Cerebellar nuclear complex (tissue), 1 donor: ENCODE measurements at regions not wholly inside any gene's neighbourhood (a gene's known extent, or its start where the extent isn't known, plus 50 kb on each side); places are given as distances from the start of the nearest gene placed in this dataset.
"Not testable (repeated sequence)": the region's sequence is repeated elsewhere in the genome, so short reads cannot be mapped to it uniquely, and the experiment has no call there.

Source experiments
- DNase-seq, 2 experiments: peaks; one replicate each; lab custom pipeline; 2025; lab: John Stamatoyannopoulos, UW

DNA sequence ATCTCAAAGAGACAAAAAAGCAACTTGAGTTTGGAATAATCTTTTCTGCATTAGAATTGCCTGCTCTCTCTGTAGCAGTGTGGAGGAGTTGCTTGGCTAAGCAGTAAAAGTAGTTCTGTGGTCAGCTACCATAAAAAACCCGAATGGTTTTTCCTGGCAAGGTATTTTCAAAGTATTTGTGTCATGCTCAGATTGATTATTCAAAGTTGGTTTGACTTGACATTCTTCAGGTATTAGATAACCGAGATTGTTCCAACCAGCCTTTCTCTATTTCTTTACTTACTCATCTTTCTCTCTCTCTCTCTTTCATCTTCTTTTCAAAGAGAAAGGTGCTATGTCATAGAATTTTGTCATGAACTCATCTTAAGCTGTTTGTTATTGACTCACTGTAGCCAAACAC, 404.9 kb downstream of the CPS1 start:
- DNase-seq: no peak

DNA sequence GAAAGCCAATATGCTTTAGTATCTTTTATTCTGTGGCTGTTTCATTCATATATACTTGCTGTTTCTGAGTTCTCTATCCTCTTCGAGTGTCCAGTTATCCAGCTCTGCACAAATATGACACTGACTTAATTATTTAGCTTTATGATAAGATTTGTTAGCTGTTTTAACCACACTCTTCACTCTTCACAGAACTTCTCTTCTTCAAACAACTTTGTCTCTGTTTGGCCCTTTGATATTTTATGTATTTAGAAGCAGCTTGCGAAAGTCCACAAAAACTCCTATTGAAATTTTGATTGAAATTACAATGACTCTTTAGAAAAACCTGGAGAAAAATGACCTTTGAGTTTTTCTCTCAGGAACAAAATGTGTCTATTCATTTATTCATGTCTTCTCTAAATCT, 407.0 kb downstream of the CPS1 start:
- DNase-seq: no peak

DNA sequence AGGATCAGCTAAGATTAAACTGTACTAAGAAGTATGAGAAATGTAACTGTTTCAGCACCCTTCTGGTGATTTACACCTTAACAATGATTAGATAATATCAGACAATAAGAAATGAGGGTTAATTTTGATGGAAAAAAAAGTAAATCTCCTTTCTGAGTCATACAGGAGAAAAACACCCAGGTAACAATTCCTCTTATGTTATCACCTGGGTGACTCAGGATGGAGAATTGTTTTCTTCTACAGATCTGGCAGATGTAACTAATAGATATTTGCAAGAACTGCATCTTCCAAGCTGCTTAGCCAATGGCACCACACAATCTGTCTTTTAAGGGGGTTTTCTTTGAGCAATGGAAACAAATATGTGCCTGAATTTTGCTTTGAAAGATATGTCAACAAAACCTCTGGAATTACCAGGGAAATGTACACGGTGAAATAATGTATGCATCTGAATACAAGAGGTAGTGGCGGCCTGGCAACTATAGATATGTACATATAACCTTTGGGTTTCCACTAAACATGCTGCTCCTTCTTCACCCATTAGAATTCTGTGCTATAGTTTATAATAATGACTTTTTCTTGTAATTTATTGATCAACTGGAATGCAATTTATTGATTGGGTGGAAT, 407.9 kb downstream of the CPS1 start:
- DNase-seq: no peak

DNA sequence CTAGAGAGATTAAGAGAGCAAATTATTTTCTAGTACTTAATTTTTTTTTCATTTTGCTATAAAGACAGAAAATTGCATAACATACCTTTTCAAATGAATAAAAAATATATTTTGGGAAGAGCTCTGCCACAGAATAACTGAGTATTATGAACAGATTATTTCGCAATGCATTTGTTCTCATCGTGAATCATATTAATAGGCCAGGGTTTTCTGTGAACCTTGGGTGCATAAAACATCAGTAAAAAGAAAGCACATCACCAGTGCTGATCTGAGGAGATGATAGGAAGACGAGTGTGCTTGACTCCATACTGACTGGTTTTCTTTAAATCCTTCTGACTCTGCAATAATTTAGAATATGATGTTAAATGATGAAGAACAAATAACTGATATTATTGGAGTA, 409.1 kb downstream of the CPS1 start:
- DNase-seq: no peak

DNA sequence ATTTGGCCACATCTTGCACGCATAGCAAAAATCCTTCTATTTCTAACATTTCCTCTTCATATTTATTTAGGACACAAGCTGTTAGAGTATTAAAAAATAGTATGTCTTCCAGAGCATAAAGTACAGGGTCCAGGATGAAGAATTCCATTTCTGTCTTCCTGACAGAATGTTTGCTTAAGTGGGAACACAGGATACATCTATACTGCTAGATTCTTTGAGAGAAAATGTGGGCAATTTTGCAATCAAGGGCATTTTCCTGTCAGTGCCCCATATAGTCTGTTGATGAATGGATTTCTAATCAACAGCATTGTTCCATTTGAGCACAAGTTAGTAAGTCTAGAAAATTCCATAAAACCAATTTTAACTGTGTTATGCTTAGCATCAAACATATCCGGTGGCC, 409.9 kb downstream of the CPS1 start:
- no peak for DNase-seq

DNA sequence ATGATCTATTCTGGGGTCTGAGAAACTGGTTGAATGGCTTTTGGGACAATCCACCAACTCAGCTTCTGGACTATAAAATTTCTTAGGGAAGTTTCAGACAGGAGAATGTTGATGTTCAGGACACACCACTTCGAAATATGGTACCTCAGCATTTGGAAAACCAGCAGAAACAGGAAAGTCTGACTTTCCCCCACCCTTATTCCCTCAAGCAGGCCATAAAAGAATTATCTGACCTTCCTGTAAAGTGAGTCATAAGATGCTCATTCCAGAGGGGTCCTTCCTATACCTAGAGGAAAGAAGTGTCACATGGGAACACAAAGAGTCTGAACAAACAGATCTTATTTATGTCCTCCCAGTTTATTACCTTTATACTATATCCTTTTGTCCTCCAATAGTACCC, 415.0 kb downstream of the CPS1 start:
- no peak for DNase-seq

DNA sequence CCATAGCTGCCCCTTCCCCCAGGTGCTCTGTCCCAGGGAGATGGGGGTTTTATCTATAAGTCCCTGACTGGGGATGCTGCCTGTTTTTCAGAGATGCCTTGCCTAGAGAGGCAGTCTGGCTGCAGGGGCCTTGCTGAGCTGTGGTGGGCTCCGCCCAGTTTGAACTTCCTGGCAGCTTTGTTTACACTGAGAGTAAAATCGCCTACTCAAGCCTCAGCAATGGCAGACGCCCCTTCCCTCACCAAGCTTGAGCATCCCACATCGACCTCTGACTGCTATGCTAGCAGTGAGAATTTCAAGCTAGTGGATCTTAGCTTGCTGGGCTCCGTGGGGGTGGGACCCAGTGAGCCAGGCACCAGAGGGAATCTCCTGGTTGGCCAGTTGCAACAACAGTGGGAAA, 430.4 kb downstream of the CPS1 start:
- not testable (repeated sequence) for DNase-seq

DNA sequence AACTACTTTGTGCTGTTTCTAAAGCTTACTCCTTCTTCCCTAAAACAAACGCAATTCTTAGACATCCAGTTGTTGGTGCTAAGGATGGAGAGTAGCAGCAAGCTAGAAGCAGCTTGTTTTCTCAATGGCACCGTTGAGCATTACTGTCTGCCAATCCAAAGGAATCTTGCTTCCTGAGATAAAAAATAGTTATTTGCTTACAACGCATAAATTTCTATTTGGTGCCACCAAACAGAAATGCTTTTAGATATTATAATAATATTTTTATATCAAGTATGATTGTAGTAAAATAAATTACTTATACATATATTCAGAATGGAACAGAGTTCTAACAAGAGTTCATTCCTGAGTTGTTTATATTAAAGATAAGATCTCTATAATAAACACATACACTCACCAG, 434.7 kb downstream of the CPS1 start:
- DNase-seq: no peak

DNA sequence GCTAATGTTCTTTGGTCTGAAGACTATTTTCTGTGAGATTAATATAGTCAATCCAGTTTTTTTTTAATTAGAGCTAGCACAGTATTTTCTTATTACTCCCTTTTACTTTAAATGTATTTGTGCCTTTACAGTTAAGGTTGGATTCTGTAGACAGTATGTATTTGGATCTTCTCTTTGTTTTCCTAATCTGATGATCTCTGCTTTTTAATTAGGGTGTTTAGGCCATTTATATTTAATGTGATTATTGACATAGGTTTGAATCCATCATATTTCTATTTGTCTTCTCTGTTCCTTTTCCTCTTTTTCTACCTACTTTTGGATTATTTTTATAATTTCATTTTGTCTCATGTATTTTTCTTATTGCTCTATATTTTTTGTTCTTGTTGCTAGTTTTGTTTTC, 437.7 kb downstream of the CPS1 start:
- DNase-seq: no peak

DNA sequence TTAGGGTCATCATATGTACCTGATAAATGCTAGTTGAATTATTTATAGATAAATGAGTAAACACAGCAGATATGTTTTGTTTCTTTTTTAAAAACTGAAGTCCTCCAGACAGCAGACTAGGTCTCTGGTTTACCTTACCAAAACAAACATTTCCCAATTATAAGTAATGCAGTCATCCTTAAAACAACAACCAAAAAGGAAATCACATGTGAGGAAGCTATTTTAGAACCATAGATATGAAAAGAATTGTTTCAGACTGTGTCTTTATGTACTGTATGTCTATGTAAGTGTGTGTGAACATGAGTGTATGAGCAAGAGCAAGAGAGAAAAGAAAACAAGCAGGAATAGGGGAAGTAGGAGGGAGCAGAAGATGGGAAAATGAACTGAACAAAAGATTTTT, 441.0 kb downstream of the CPS1 start:
- no peak for DNase-seq

DNA sequence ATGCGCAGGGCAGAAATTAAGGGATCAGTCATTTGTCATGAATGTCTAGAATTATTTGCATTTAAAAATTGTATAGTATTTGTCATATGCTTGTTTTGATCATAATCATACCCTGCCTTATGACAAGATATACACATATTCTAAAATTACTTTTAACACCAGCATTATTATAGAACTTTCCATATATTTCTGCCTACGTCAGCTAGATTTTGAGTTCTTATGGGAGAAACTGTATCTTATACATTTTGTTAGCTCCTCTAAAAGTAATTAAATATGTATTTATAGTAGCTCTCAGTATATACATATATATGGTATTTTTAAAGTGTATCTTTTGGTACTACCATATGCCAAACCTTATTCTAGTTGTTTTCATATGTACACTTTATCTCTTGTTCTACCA, 441.9 kb downstream of the CPS1 start:
- no peak for DNase-seq

DNA sequence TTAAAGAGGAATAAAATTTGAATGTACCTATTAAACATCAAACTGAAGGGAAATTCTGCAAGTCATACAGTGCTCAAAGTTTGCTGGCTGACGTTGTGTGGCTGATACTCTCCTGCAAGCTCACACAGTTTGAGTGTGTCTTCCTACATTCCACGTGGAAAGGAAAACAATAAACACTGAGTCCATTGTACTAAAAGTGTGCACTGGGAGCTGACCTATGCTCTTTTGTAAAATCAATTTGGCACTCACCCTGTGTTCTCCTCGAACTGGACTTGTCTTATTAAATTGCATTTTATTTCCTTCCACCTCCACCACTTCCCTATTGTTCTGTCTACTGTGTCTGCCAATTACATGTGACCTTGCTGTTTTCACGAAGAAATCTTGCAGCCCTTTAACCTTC, 458.0 kb downstream of the CPS1 start:
- DNase-seq: no peak

DNA sequence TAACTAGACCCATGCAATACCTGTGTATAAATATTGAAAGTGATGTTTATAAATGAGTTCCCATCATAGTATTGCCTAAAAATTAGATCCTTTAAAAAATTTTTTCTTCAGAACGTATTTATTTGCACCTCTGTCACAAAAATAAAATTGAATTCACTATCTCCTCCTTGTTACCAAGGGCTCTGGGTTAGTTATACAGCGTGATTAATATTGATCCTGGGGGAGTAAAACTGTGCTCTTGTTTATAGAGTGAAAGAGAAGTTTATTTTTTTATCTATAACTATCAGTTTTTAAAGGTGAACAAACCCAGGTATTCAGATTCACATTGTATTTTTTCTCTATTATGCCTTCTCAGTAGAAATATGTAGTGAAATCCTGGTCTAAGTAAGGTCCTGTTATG, 458.5 kb downstream of the CPS1 start:
- DNase-seq: no peak

DNA sequence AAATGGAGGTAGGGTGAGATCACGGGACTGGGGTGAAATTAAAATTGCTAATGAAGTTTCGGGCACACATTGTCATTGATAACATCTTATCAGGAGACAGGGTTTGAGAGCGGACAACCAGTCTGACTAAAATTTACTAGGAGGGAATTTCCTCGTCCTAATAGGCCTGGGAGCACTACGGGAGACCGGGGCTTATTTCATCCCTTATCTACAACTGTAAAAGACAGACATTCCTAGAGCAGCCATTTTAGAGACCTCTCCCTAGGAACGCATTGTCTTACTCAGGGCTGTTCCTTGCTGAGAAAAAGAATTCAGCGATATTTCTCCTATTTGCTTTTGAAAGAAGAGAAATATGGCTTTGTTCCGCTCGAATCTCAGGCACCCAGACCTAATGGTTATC, 468.7 kb downstream of the CPS1 start:
- not testable (repeated sequence) for DNase-seq

DNA sequence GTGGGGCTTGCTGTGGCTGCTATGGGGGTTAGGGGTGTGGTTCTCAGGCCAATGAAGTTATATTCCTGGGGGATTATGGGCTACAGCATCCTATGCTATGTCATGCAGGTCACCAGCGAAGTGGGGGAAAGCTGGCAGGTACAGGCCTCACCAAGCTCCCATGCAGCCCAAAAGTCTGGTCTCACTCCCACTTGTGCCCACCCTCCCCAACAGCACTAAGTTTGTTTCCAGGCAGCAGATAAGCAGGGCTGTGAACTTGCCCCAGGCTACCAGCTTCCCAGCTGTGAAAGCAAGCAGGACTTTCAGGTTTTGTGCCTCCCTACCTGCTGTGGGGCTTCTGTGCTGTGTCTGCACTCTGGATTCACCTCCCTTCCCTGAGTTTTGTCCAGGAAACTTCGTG, 469.7 kb downstream of the CPS1 start:
- no peak for DNase-seq

DNA sequence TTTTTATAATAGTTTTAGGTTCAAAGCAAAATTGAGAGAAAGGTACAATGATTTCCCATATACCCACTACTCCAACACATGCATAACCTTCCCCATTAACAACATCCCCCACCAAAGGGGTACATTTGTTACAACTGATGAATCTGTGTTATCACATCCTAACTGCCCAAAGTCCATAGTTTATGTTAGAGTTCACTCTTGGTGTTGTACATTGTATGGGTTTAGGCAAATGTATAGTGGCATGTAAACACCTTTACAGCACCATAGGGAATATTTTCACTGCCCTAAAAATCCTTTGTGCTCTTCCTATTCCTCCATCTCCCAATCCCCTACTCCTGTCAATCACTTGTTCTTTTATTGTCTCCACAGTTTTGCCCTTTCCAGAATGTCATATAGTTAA, 471.6 kb downstream of the CPS1 start:
- DNase-seq: no peak

DNA sequence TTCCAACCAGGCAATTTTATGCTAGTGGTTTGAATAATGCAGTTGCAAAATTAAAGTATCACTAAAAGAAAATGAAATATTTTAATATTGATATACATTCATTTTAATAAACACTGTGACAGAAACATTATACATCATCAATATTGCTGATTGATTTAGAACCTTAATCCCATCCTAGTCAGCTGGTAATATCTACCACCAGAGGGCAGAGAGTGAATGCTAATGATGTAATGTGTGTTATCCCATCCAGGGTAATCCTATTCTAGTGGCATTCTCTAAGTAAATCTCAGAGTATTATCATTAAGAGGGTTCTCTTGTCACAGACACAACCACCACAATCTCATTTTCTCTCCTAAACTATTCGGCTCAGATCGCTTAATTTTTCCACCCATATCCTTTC, 477.4 kb downstream of the CPS1 start:
- no peak for DNase-seq

DNA sequence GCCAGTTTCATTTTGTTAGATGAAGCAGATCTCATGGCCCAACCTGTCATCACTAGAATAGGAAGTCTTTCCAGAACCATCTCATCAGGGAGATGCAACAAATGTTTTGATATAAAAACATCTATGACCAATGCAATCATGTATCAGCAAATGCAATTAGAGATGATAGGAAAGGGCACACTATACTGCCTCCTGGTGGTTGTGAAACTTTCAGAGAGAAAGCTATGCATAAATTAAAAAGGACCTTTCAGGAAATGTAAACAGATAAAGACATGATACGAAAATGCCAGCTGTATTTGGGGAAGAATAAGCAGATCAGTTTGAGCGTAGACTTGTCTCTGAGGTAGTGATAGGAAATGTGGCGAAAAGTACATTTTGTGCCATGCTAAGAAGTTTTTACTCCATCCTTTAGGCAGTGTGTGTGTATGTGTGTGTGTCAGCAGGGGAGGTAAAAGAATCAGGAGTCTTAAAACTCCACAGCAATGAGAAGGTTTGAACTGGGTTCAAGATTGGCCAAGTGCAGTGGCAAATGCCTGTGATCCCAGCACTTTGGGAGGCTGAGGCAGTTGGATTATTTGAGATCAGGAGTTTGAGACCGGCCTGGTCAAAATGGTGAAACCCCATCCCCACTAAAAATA, 479.3 kb downstream of the CPS1 start:
- DNase-seq: no peak

DNA sequence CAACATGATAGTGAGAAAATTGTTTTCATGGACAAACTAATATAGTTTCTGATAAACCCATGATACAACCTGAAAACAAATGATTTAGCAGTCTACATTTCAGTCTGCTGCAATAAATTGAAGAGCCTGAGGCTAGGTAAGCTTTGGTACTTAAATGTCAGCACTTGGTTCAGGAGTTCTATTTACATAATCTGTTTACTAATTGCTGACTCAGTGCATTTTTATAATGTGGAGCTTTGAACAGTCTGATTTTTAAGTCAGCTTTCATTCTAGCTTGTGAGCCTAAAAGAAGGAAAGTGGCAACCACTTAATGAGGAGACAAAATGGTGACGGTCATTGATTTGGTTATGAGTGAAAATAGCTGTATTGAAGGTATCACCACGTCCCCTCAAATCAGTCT, 488.6 kb downstream of the CPS1 start:
- DNase-seq: no peak

DNA sequence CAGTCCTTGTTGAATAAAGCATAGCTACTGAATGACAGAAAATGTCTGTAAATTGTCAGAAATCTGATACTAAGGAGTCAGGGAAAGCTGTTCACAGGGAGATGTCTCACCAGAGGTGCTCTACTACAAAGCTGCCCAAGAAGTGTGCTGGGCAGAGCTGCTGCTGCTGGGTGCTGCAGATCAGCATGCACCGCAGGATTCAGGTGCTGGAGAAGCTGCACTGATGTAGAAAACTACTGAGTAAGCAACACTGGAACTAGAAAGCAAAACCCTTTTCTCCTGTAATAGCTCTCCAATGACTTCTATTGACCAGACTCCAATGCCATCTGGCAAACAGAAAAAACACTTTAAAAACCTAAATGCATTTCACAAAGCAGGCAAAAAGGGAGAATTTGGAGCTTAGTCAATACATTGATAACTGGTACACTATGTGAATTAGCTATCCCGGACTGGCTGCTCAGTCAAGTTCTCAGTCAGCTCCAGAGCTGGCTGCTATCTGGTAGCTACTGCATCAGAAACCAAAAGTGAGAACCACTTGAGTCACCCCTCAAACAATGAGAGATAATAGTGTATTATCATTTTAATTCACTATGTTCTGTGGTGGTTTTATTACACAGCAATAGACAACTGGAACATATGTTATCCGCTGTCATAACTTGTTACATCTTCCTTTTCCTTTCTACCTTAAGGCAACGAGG, 493.1 kb downstream of the CPS1 start:
- DNase-seq: no peak

DNA sequence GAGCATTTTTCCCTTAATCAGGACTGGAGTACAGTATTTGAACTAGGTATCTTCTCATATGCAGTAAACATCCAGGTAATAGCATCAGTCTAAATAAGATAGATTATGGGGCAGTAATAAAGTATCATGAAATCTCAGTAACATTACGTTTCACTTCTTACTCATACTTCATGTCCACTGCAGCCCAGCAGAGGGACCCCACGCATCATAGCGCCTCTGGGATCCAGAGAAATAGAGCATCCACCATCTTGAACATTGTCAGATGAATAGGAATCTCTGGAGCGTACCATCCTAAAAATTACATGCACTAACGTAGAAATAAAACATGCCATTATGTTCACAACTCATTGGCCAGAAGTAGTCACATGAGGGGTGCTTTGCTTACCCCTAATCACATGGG, 499.0 kb downstream of the CPS1 start:
- DNase-seq: no peak

DNA sequence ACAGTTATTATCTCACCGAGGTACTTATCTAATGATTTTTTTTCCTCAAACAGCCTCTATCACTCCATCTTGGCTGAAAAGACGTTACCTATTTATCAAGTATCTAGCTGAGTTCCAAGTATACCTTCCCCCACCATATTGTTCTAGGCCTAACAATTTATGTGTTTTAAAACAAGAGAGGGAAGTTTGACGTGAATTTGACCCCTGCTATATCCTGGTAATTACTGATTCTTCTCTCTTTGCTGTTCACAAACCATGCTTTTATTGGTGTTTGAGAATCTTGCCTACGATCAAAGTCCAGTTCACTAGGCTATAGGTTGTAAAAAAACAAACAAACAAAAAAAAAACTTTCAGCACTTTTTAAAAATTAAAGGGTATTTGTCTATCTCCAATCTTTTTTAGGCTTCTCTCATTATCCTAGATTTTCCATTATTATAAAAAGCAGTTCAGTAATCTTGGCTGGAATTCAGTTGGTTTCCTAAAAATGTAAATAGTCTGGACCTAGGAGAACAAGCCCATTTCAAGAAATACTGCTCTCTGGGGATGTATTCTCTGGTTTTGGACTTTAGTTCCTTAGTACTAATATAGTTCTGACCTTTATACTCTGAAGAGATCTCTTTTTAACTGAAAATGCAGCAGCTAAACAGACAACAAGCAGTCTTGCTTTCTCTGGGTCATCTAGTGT, 505.4 kb downstream of the CPS1 start:
- no peak for DNase-seq

DNA sequence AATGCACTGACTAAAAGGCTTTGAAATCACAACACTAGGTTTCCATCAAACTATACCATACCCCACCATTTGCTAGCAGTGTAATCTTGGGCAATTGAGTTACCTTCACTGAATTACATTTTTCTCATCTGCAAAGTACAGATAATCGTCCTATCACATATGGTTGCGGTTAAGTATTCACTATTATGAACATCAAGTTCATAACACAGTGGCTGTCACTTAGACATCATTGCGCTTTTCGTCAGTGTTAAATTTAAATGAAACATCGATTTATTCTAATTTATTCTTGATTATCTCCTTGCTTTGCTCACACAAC, 505.9 kb downstream of the CPS1 start:
- no peak for DNase-seq
